ENCODE measurements at regions not wholly inside any gene's neighbourhood (a gene's known extent, or its start where the extent isn't known, plus 50 kb on each side); places are given as distances from the start of the nearest gene placed in this dataset.

DNA sequence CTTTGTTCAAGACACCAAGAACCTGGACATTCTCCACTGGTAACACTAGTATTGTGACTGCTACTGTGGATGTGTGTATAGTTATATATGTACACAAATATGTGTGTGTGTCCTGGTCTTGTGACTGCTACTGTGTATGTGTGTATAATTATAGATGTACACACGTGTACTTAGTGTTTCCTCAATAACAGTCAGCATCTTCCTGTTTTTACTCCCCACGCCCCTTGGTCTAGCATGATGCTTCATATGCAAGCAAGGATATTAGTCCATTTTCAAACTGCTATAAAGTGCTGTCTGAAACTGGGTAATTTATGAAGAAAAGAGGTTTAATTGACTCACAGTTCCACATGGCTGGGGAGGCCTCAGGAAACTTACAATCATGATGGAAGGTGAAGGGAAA lies 802.7 kb downstream of the RNF144A start:
- TF ChIP-seq POLR2A (IDR thresholded peaks at IDR 0.05) (no peak), CTCF (IDR thresholded peaks at IDR 0.05) (no peak)
